ENCODE measurements at regions not wholly inside any gene's neighbourhood (a gene's known extent, or its start where the extent isn't known, plus 50 kb on each side); places are given as distances from the start of the nearest gene placed in this dataset.

DNA sequence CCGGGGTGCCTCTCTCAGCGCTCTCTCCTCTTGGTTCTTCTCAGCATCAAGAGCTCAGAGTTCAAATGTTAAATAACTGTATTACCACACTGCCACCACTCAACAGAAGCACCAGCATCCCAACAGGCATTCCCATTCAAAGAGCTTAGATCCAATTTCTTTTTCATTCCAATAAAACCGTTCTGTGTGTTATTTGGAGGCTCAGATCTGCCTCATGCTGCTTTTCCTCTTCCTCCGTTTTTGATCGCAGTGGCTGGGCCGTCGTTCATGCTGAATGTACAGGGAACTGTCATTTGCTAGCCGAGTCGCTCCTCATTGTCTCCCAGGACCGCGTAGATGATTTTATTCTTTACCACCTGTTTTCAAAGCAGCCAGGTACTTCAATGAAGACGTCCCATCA, 798.9 kb upstream of the SALL3 start:
- 8% methylated on average over 12 of the region's 12 CpGs for WGBS (ENCODE audit: low lambda C conversion rate)
- Histone ChIP-seq H3K4me3 (replicated peaks in 1 of 3; ENCODE audit: insufficient read depth in 1 of 3, low read depth in 2 of 3, low read length in 3 of 3) (no peak overlapping the region), H3K4me2 (ENCODE audit: low read depth, low read length) (no peak overlapping the region), H3K9ac (ENCODE audit: insufficient read depth, low read depth, low read length) (no peak overlapping the region), H3K27ac (ENCODE audit: extremely low read length, insufficient read depth, low read length) (no peak overlapping the region), H3K27me3 (ENCODE audit: control insufficient read depth in 1 of 2, insufficient read depth in 2 of 2, low read length in 2 of 2) (no peaks in the 10 kb centered on the region; a peak in 1 of 5 replicates), H3K36me3 (replicated peaks in 1 of 2; ENCODE audit: control insufficient read depth in 1 of 2, insufficient read depth in 2 of 2, low read length in 2 of 2) (no peaks in the 10 kb centered on the region), H4K20me1 (ENCODE audit: insufficient read depth, low read length) (no peaks in the 10 kb centered on the region), H2AFZ (ENCODE audit: low read length) (no peak overlapping the region), H3K4me1 (ENCODE audit: insufficient read depth, low read length) (no peaks in the 10 kb centered on the region), H3K9me3 (ENCODE audit: low read length) (peaks cover 10% of the 10 kb centered on the region; the same call in 1 of the 2 replicates), H3K79me2 (ENCODE audit: insufficient read depth, low read length) (no peaks in the 10 kb centered on the region)
- ATAC-seq (no peak), DNase-seq (ENCODE audit: low spot score) (no peak), FAIRE-seq (no peak)
- ChIA-PET POLR2A (no interaction called here), CTCF (ENCODE audit: low intra/inter-chr PET ratio, low total read pairs) (no interaction called here)
- TF ChIP-seq RXRA (CRISPR knock-in tag; IDR thresholded peaks at IDR 0.05) (no peak), RORA (CRISPR knock-in tag; IDR thresholded peaks at IDR 0.05) (no peak), ZNF678 (CRISPR knock-in tag; IDR thresholded peaks at IDR 0.05) (no peak), PITX1 (CRISPR knock-in tag; IDR thresholded peaks at IDR 0.05) (no peak)
- TF ChIP-seq, protein P1, sequence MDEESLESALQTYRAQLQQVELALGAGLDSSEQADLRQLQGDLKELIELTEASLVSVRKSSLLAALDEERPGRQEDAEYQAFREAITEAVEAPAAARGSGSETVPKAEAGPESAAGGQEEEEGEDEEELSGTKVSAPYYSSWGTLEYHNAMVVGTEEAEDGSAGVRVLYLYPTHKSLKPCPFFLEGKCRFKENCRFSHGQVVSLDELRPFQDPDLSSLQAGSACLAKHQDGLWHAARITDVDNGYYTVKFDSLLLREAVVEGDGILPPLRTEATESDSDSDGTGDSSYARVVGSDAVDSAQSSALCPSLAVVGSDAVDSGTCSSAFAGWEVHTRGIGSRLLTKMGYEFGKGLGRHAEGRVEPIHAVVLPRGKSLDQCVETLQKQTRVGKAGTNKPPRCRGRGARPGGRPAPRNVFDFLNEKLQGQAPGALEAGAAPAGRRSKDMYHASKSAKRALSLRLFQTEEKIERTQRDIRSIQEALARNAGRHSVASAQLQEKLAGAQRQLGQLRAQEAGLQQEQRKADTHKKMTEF (CRISPR knock-in tag; IDR thresholded peaks at IDR 0.05), result no peak
- in situ Hi-C loops (cut with HindIII; ENCODE audit: extremely low pct_ligation_motif_present, low pct_unique_long_range_greater_than_20kb) (no loop called here), intact Hi-C loops (cut with micrococcal nuclease; ENCODE audit: unreplicated experiment) (no loop called here)
- no TSS peak for BruUV-seq (replicated peaks)

DNA sequence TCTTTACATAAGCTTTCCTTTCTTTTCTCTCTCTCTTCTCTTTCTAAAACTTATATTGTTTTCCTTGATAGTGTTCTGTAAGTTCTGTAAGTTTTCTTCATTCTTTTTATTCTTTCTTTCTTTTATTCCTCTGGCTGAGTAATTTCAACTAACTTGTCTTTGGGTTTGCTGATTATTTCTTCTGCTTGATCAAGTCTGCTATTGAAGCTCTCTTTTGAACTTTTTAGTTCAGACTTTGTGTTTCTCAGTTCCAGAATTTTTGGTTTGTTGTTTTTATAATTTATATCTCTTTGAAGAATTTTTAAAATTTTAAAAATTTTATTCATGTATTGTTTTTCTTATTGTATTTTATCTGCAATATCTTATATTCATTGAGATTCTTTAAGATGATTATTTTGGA, 795.8 kb upstream of the SALL3 start:
- no peaks in the 10 kb centered on the region for H3K4me1 ChIP-seq (ENCODE audit: insufficient read depth, low read length)
- ATAC-seq, result no peak
- H3K79me2 ChIP-seq (ENCODE audit: insufficient read depth, low read length), result no peaks in the 10 kb centered on the region
- no peak overlapping the region for H3K4me3 ChIP-seq (replicated peaks in 1 of 3; ENCODE audit: insufficient read depth in 1 of 3, low read depth in 2 of 3, low read length in 3 of 3)
- peak; percentile 93 for TF ChIP-seq ZNF160 (CRISPR knock-in tag; IDR thresholded peaks at IDR 0.05)
- no peak for TF ChIP-seq ZNF138 (CRISPR knock-in tag; IDR thresholded peaks at IDR 0.05; ENCODE audit: low read depth)
- intact Hi-C loops (cut with micrococcal nuclease; ENCODE audit: unreplicated experiment), result no loop called here
- POLR2A ChIA-PET, result no interaction called here
- DNase-seq (ENCODE audit: low spot score), result no peak
- CTCF ChIA-PET (ENCODE audit: low intra/inter-chr PET ratio, low total read pairs), result no interaction called here
- no peak overlapping the region for H3K4me2 ChIP-seq (ENCODE audit: low read depth, low read length)
- H3K36me3 ChIP-seq (replicated peaks in 1 of 2; ENCODE audit: control insufficient read depth in 1 of 2, insufficient read depth in 2 of 2, low read length in 2 of 2), result no peaks in the 10 kb centered on the region
- no peaks in the 10 kb centered on the region; a peak in 2 of 5 replicates for H3K27me3 ChIP-seq (ENCODE audit: control insufficient read depth in 1 of 2, insufficient read depth in 2 of 2, low read length in 2 of 2)
- in situ Hi-C loops (cut with HindIII; ENCODE audit: extremely low pct_ligation_motif_present, low pct_unique_long_range_greater_than_20kb), result no loop called here
- no peak overlapping the region for H3K27ac ChIP-seq (ENCODE audit: extremely low read length, insufficient read depth, low read length)
- no TSS peak for BruUV-seq (replicated peaks)
- FAIRE-seq, result no peak
- peaks cover 10% of the 10 kb centered on the region; the same call in 1 of the 2 replicates for H3K9me3 ChIP-seq (ENCODE audit: low read length)
- H3K9ac ChIP-seq (ENCODE audit: insufficient read depth, low read depth, low read length), result no peak overlapping the region
- no peaks in the 10 kb centered on the region for H4K20me1 ChIP-seq (ENCODE audit: insufficient read depth, low read length)
- H2AFZ ChIP-seq (ENCODE audit: low read length), result no peak overlapping the region

All from HepG2 (cell line).